ENCODE measurements at regions not wholly inside any gene's neighbourhood (a gene's known extent, or its start where the extent isn't known, plus 50 kb on each side); places are given as distances from the start of the nearest gene placed in this dataset.

DNA sequence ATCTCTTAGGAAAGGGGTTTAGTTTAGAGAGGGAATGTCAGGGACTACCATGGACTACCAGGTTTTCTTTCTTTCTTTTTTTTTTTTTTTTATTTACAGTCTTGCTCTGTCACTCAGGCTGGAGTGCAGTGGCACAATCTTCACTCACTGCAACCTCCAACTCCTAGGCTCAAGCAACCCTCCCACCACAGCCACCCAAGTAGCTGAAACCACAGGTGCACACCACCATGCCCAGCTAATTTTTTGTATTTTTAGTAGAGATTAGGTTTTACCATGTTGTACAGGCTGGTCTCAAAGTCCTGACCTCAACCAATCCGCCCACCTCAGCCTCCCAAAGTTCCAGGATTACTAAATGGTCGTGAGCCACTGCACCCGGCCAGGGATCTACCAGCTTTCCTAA lies 572.7 kb downstream of the CAAP1 start:
- intact Hi-C loops (cut with micrococcal nuclease; ENCODE audit: unreplicated experiment): no loop called here
- POLR2A ChIA-PET (ENCODE audit: low non-redundant PET): no interaction called here
- H3K9me3 ChIP-seq (ENCODE audit: low read depth, low read length, poor library complexity, severe bottlenecking): no peaks in the 10 kb centered on the region
- no peak overlapping the region for H3K4me3 ChIP-seq (ENCODE audit: low read depth, low read length, poor library complexity, severe bottlenecking)
- TF ChIP-seq, protein P1, sequence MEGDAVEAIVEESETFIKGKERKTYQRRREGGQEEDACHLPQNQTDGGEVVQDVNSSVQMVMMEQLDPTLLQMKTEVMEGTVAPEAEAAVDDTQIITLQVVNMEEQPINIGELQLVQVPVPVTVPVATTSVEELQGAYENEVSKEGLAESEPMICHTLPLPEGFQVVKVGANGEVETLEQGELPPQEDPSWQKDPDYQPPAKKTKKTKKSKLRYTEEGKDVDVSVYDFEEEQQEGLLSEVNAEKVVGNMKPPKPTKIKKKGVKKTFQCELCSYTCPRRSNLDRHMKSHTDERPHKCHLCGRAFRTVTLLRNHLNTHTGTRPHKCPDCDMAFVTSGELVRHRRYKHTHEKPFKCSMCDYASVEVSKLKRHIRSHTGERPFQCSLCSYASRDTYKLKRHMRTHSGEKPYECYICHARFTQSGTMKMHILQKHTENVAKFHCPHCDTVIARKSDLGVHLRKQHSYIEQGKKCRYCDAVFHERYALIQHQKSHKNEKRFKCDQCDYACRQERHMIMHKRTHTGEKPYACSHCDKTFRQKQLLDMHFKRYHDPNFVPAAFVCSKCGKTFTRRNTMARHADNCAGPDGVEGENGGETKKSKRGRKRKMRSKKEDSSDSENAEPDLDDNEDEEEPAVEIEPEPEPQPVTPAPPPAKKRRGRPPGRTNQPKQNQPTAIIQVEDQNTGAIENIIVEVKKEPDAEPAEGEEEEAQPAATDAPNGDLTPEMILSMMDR (conservative IDR thresholded peaks at IDR 0.05; ENCODE audit: low read depth, low read length): no peak
- TF ChIP-seq EZH2 (IDR thresholded peaks at IDR 0.05; ENCODE audit: borderline replicate concordance, low read depth, low read length, poor library complexity, severe bottlenecking): no peak
- no peaks in the 10 kb centered on the region for H3K4me1 ChIP-seq (ENCODE audit: insufficient read depth, low read length, poor library complexity, severe bottlenecking)
- no TSS peak for BruUV-seq (replicated peaks)
- DNase-seq (ENCODE audit: low spot score): no peak
- H3K27ac ChIP-seq (ENCODE audit: low read depth, low read length, poor library complexity, severe bottlenecking): no peak overlapping the region
- no peaks in the 10 kb centered on the region for H3K36me3 ChIP-seq (ENCODE audit: insufficient read depth, low read length, poor library complexity, severe bottlenecking)
- CTCF ChIA-PET: no interaction called here
- H3K27me3 ChIP-seq (replicated peaks; ENCODE audit: insufficient read depth, low read depth, low read length, poor library complexity): peaks cover 5% of the 10 kb centered on the region

DNA sequence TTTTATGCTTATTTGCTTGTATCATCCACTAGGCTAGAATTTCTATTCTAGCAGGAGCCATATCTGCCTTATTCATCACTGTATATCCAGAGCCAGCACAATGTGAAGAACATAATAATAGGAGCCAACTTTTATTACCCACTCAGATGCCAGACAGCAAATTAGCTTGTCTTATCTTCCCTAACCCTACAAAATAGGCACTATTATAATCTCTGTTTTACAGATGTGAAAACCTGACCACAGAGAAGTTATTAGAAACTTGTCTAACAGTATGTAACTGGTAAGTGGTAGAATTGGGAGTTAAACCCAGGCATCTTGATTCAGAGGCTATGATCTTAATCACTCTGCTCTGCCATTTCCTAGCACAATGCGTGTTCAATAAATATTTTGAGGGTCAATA lies 579.5 kb downstream of the CAAP1 start:
- Histone ChIP-seq H3K27ac (ENCODE audit: low read depth, low read length, poor library complexity, severe bottlenecking) (no peak overlapping the region), H3K36me3 (ENCODE audit: insufficient read depth, low read length, poor library complexity, severe bottlenecking) (no peaks in the 10 kb centered on the region), H3K4me3 (ENCODE audit: low read depth, low read length, poor library complexity, severe bottlenecking) (no peak overlapping the region), H3K4me1 (ENCODE audit: insufficient read depth, low read length, poor library complexity, severe bottlenecking) (no peaks in the 10 kb centered on the region), H3K27me3 (replicated peaks; ENCODE audit: insufficient read depth, low read depth, low read length, poor library complexity) (peaks cover 3% of the 10 kb centered on the region), H3K9me3 (ENCODE audit: low read depth, low read length, poor library complexity, severe bottlenecking) (no peaks in the 10 kb centered on the region)
- BruUV-seq (replicated peaks): no TSS peak
- CTCF ChIA-PET: no interaction called here
- no peak for TF ChIP-seq EZH2 (IDR thresholded peaks at IDR 0.05; ENCODE audit: borderline replicate concordance, low read depth, low read length, poor library complexity, severe bottlenecking)
- TF ChIP-seq, protein P1 (conservative IDR thresholded peaks at IDR 0.05; ENCODE audit: low read depth, low read length): no peak
- POLR2A ChIA-PET (ENCODE audit: low non-redundant PET): no interaction called here
- DNase-seq (ENCODE audit: low spot score): no peak
- intact Hi-C loops (cut with micrococcal nuclease; ENCODE audit: unreplicated experiment): no loop called here

DNA sequence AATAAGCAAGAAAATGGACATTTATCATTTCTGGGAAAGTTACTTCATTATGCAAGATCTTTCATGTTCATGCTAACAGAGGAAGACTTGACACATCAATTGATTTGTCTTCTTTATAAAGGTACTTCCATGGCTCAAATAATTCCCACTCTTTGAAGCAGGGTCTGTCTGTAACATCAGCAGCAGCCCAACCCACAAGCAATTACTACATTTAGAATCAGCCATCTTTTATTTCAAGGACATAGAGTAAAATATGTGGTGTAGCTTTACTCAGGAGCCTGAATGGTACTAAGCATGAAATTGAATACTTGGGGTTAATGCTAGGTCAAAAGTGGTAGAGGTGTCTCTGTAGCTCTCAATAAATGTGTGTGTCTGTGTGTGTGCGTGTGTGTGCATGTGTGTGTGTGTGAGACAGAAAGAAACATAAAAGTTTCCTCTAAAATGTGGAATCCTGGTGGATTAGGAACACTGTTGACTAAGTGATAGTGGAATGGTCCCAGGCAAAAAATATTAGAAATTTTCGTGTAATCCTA lies 581.1 kb downstream of the CAAP1 start:
- Histone ChIP-seq H3K27ac (ENCODE audit: low read depth, low read length, poor library complexity, severe bottlenecking) (no peak overlapping the region), H3K4me1 (ENCODE audit: insufficient read depth, low read length, poor library complexity, severe bottlenecking) (no peaks in the 10 kb centered on the region), H3K27me3 (replicated peaks; ENCODE audit: insufficient read depth, low read depth, low read length, poor library complexity) (peaks cover 3% of the 10 kb centered on the region), H3K9me3 (ENCODE audit: low read depth, low read length, poor library complexity, severe bottlenecking) (no peaks in the 10 kb centered on the region), H3K4me3 (ENCODE audit: low read depth, low read length, poor library complexity, severe bottlenecking) (no peak overlapping the region), H3K36me3 (ENCODE audit: insufficient read depth, low read length, poor library complexity, severe bottlenecking) (no peaks in the 10 kb centered on the region)
- TF ChIP-seq, protein P1 (conservative IDR thresholded peaks at IDR 0.05; ENCODE audit: low read depth, low read length): no peak
- no peak for TF ChIP-seq EZH2 (IDR thresholded peaks at IDR 0.05; ENCODE audit: borderline replicate concordance, low read depth, low read length, poor library complexity, severe bottlenecking)
- intact Hi-C loops (cut with micrococcal nuclease; ENCODE audit: unreplicated experiment): no loop called here
- no TSS peak for BruUV-seq (replicated peaks)
- CTCF ChIA-PET: no interaction called here
- no peak for DNase-seq (ENCODE audit: low spot score)
- POLR2A ChIA-PET (ENCODE audit: low non-redundant PET): no interaction called here

Measured in A673 (cell line).